IPS-20b (cell line): ENCODE measurements at regions not wholly inside any gene's neighbourhood (a gene's known extent, or its start where the extent isn't known, plus 50 kb on each side); places are given as distances from the start of the nearest gene placed in this dataset.

Source experiments
- H3K27ac ChIP-seq: one replicate; pipeline ENCODE4 v1.5.1; 2013; ENCODE audit warnings: low read length
- H3K27me3 ChIP-seq: 2 replicates; pipeline ENCODE4 v1.6.1; 2013; ENCODE audit warnings: mild to moderate bottlenecking, low read length, inconsistent platforms; ENCODE audit not compliant: insufficient read depth
- H3K36me3 ChIP-seq: 2 replicates; pipeline ENCODE4 v1.6.1; 2013; ENCODE audit warnings: low read depth, mild to moderate bottlenecking, inconsistent platforms, low read length, moderate library complexity; ENCODE audit not compliant: insufficient read depth
- H3K4me1 ChIP-seq: 2 replicates; pipeline ENCODE4 v1.6.1; 2013; ENCODE audit warnings: mild to moderate bottlenecking, control low read depth, inconsistent platforms, low read length, moderate library complexity; ENCODE audit not compliant: insufficient read depth
- H3K4me3 ChIP-seq: 2 replicates; pipeline ENCODE4 v1.5.1; 2013; ENCODE audit warnings: mild to moderate bottlenecking, low read length, inconsistent platforms
- H3K9ac ChIP-seq: 2 replicates; pipeline ENCODE4 v1.6.1; 2013; ENCODE audit warnings: low read depth, mild to moderate bottlenecking, inconsistent platforms, low read length, moderate library complexity
- H3K9me3 ChIP-seq: 2 replicates; pipeline ENCODE4 v1.6.1; 2013; ENCODE audit warnings: mild to moderate bottlenecking, low read depth, low read length, inconsistent platforms; ENCODE audit not compliant: insufficient read depth

DNA sequence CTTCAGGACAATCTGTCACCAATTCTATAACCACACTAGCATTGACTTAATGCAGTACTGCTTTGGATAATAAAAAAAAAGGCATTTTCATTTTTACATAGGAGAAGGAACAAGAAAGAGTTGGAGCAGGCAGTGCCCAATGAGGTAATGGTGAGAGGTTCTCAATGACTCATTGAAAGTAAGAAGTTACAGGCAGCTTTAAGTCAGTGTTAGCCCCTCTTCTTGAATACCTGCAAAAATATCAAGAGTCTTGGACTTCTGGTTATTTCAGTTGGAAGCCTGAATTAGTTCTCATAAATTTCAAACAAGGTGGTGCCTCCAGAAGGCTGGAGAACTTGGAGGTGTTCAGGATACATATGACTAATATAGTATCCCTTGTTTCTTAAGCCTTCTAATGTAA is 422.5 kb downstream of the HTR7 start:
- no peaks in the 10 kb centered on the region for H3K4me1 ChIP-seq
- H3K36me3 ChIP-seq: no peaks in the 10 kb centered on the region
- no peak overlapping the region for H3K9ac ChIP-seq
- H3K4me3 ChIP-seq: no peak overlapping the region
- no peaks in the 10 kb centered on the region for H3K27me3 ChIP-seq
- H3K9me3 ChIP-seq: no peaks in the 10 kb centered on the region
- H3K27ac ChIP-seq: no peak overlapping the region

DNA sequence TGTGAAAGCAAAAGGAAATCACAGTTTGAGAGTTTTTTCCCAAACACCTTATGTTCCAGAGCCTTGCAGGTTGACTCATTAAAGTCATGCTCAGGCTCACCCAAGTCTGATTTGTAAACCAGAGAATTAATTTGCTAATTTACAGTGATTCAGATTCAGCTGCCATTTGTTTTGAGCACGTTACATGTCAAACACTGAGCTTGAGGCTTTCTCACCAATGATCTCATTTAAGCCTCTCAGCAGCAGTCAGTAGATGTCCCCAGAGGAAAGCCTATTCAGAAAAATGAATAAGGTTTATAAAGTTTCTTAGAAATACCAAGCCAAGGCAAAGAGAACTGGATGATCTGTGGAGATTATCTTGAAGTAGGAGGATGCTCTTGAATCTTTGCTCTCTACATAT is 420.4 kb downstream of the HTR7 start:
- Histone ChIP-seq H3K4me1 (no peaks in the 10 kb centered on the region), H3K27ac (no peak overlapping the region), H3K36me3 (no peaks in the 10 kb centered on the region), H3K4me3 (no peak overlapping the region), H3K9me3 (no peaks in the 10 kb centered on the region), H3K27me3 (no peaks in the 10 kb centered on the region), H3K9ac (no peak overlapping the region)

DNA sequence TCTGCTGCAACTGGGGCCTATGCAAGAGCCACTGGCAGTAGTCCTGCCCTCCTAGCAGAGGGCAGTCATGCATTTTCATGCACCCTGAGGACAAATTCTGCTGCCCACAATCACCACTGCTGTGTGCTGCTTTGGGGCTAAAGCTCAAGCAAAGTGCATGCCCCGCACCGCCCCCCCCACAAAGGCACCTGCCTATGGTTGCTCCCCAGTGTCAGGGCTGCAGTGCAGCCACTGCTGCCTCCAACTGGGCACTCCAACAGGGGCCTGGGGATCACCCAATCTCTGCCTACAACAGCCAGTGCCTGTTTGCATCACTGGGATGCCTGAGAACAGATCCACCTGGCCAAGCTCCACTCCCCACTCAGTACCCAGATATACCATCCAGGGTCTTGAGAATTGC is 417.0 kb downstream of the HTR7 start:
- H3K36me3 ChIP-seq: no peaks in the 10 kb centered on the region
- no peak overlapping the region for H3K9ac ChIP-seq
- no peaks in the 10 kb centered on the region for H3K27me3 ChIP-seq

DNA sequence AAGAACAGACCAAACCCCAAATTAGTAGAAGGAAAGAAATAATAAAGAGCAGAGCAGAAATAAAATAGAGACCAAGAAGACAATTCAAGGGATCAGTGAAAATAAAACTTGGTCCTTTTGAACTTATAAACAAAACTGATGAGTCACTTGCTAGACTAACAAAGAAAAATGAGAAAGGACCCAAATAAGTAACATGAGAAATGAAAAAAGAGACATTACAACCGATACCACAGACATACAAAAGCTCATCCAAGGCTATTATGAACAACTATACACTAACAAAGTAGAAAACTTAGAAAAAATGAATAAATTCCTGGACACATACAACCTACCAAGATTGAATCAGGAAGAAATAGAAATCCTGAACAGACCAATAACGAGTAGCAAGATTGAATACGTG is 414.5 kb downstream of the HTR7 start:
- H3K9ac ChIP-seq: no peak overlapping the region
- H3K4me3 ChIP-seq: no peak overlapping the region
- no peaks in the 10 kb centered on the region for H3K27me3 ChIP-seq
- no peaks in the 10 kb centered on the region for H3K36me3 ChIP-seq
- peaks cover 4% of the 10 kb centered on the region; the same call in 1 of the 2 replicates for H3K9me3 ChIP-seq
- no peak overlapping the region for H3K27ac ChIP-seq
- H3K4me1 ChIP-seq: no peaks in the 10 kb centered on the region

More for the DNA sequence above, 417.0 kb downstream of the HTR7 start:
- Histone ChIP-seq H3K27ac (no peak overlapping the region), H3K4me3 (no peak overlapping the region), H3K9me3 (no peaks in the 10 kb centered on the region), H3K4me1 (no peaks in the 10 kb centered on the region)

DNA sequence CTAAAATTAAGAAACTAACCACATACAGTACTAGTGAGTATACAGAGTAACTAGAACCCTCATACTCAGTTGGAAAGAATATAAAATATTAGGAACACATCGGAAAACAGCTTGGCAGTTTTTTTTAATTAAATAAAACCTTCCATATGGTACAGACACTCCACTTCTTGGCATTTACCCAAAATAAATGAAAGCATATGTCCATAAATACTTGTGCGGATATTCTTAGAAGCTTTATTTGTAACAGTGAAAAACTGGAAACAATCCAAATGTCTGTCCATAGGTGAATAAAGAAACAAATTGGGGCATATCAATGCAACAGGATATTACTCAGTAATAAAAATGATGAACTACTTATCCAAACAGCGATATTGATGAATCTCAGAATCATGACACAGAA is 410.0 kb downstream of the HTR7 start:
- Histone ChIP-seq H3K27me3 (no peaks in the 10 kb centered on the region), H3K9me3 (peaks cover 4% of the 10 kb centered on the region; the same call in 1 of the 2 replicates), H3K4me3 (no peak overlapping the region), H3K27ac (no peak overlapping the region), H3K9ac (no peak overlapping the region), H3K4me1 (no peaks in the 10 kb centered on the region), H3K36me3 (no peaks in the 10 kb centered on the region)

DNA sequence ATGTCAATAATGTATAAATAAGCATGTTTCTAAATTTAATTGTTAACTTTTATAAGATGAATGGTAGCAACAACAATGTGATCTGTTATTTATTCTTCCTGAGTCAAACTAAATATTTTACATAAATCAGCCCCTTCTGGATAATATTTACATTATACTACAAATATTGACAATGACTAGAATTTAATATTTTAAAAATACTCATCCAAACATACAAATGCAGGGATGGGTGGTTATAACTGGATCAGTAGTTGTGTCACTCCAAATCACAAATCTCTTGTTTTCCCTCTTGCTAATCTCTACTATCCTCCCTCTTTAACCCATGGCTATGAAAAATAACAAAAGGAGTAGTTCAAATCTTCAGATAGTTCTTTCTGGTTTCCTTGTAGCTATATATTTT is 407.0 kb downstream of the HTR7 start:
- H3K36me3 ChIP-seq: no peaks in the 10 kb centered on the region
- H3K4me3 ChIP-seq: no peak overlapping the region
- H3K27ac ChIP-seq: no peak overlapping the region
- no peaks in the 10 kb centered on the region for H3K4me1 ChIP-seq
- H3K27me3 ChIP-seq: no peaks in the 10 kb centered on the region
- H3K9me3 ChIP-seq: peaks cover 4% of the 10 kb centered on the region; the same call in 1 of the 2 replicates
- H3K9ac ChIP-seq: no peak overlapping the region

DNA sequence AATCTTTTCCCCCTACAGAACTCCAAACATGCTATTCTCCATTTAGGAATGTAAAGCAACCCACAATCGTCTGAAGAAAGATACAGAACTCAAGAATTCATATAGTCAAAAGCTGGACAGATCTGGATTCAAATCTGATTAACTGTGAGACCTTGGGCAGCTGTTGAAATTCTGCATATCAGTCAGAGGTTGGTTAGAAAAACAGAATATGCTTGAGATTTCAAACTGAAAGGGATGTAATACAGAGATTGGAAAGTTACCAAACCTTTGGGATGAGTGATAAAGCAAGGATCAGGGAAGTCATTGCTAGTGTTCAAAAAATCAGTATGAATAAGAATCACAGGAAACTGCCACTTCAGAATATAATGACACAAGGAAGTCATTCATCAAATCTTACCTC is 406.6 kb downstream of the HTR7 start:
- Histone ChIP-seq H3K9ac (no peak overlapping the region), H3K9me3 (peaks cover 2% of the 10 kb centered on the region; the same call in 1 of the 2 replicates), H3K36me3 (no peaks in the 10 kb centered on the region), H3K4me3 (no peak overlapping the region), H3K4me1 (no peaks in the 10 kb centered on the region), H3K27ac (no peak overlapping the region), H3K27me3 (no peaks in the 10 kb centered on the region)

DNA sequence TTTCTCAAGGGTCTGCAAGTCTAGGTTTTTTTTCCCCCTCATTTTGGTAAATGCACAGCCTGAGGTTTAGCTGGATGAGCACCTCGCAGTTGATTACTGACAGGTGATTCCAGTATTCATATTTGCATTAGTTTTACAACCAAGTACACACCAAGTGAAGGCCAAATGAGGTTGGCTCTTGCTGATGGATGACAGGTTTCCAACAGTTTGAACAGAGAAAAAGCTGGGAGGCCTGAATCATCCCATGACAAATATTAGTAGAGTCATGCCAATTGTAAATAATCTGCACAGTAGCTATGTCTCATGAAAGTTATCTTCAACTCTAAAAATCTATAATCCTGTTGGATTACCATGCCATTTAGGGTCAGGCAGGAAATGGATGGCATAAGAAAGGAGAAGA is 399.8 kb downstream of the HTR7 start:
- Histone ChIP-seq H3K4me1 (peaks cover 6% of the 10 kb centered on the region; the same call in 1 of the 2 replicates), H3K27ac (no peak overlapping the region), H3K9me3 (no peaks in the 10 kb centered on the region), H3K36me3 (no peaks in the 10 kb centered on the region), H3K27me3 (no peaks in the 10 kb centered on the region), H3K4me3 (no peak overlapping the region), H3K9ac (no peak overlapping the region)

DNA sequence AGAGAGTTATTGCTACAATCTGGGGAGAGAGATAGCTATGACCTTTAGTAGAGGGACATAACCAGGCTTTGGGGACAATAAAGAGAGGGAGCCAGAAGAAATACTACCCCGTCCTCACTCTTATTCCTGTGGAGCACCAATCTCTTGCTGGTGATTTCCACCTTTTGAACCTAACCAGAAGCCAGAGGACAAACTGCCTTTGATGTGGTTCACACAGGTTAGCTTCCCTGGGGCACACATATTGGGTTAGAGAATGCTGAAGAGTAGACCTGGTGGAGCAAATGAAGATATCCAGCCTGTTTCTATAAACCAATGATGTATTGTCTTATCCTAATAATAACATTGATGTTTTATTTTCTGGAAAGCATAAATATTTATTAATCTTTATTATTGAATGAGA is 399.3 kb downstream of the HTR7 start:
- Histone ChIP-seq H3K4me1 (peaks cover 6% of the 10 kb centered on the region; the same call in 1 of the 2 replicates), H3K4me3 (no peak overlapping the region), H3K36me3 (no peaks in the 10 kb centered on the region), H3K9me3 (no peaks in the 10 kb centered on the region), H3K27me3 (no peaks in the 10 kb centered on the region), H3K9ac (no peak overlapping the region), H3K27ac (no peak overlapping the region)

DNA sequence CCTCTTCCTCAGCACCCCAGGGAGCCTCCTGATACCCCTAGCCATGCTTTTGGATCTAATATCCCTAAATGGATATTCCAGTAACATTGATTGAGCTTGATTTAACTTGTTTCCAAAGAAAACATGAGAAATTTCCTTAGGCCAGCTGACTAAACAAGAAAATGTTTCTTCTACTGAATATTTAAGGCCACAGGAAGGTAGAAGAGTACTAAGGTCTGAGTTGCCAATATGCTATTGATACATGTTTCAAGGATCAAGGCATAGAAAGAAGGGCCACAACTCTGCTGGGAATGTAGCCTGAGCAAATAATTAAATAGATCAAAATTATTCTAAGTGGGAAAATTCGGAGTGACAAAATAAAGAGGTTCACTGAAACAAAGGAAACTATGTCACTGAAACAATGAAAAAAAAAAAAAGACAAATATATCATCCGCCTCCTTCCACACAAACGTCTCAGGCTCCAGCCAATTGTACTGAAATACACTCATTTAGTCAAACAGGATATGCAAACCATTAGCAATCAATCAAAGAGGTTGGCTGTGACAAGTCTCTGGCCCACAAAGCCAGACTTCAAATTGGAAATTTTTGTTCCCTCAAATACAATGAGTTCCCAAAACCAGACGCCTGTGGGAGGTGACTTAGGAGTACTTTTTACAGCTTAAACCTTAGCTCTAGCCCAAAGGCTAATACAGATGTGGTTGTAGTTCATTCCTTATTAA is 396.2 kb downstream of the HTR7 start:
- no peak overlapping the region for H3K4me3 ChIP-seq
- H3K27me3 ChIP-seq: no peaks in the 10 kb centered on the region
- H3K9ac ChIP-seq: no peak overlapping the region
- no peak overlapping the region for H3K27ac ChIP-seq
- H3K9me3 ChIP-seq: no peaks in the 10 kb centered on the region
- H3K36me3 ChIP-seq: no peaks in the 10 kb centered on the region
- peaks cover 6% of the 10 kb centered on the region; the same call in 1 of the 2 replicates for H3K4me1 ChIP-seq

DNA sequence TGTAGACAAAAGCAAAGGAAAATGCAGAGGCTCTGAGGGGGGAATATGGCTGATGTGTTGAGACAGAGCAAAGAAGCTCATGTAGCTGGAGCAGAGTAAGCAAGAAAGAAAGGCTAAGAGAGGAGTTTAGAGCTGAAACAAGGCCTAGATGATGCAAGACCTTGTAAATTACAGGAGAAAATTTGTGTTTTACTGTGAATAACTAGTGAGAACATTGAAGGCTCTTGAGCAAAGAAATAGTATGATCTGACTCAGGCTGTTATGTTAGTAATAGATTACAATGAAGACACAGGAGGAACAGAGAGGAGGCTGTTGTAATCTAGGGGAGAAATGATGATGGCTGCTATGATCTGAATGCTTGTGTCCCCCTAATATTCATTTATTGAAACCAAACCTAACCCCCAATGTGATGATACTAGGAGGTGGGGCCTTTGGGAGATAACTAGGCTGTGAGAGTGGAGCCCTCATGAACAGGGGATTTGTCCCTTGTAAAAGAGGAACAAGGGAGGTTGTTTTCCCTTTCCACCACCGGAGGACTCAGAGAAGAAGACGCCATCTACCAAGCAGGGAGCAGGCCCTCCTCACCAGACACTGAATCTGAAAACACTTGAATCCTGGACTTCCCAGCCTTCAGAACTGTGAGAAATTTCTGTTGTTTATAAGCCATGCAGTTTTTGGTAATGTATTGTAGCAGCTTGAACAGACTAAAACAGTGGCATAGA is 394.9 kb downstream of the HTR7 start:
- Histone ChIP-seq H3K27ac (no peak overlapping the region), H3K36me3 (no peaks in the 10 kb centered on the region), H3K9ac (no peak overlapping the region), H3K9me3 (no peaks in the 10 kb centered on the region), H3K27me3 (no peaks in the 10 kb centered on the region), H3K4me1 (peaks cover 6% of the 10 kb centered on the region; the same call in 1 of the 2 replicates), H3K4me3 (no peak overlapping the region)

DNA sequence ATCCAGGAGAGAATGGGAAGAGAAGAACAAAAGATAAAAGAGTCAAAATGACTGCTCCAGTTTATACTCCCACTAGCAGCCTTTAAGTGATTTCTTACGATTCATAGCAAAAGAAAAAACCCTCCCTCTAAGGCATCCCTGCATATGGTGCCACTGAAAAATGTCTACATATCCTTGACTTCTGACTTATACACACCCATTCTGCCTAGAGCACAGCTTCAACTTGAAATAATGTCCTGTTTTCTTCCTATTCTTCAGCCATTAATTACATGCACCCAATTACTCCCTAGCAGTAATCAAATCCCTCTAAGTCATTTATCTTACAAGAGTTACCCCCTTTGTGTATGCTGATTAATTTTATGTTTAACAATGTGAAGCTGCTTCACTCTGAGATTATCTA is 393.5 kb downstream of the HTR7 start:
- Histone ChIP-seq H3K9me3 (no peaks in the 10 kb centered on the region), H3K27me3 (no peaks in the 10 kb centered on the region), H3K4me1 (peaks cover 6% of the 10 kb centered on the region; the same call in 1 of the 2 replicates), H3K9ac (no peak overlapping the region), H3K27ac (no peak overlapping the region), H3K4me3 (no peak overlapping the region), H3K36me3 (no peaks in the 10 kb centered on the region)
